Activated naive CD4-positive, alpha-beta T cell treated with anti-CD3 and anti-CD28 coated beads for 36 hours (primary cell): ENCODE measurements at regions not wholly inside any gene's neighbourhood (a gene's known extent, or its start where the extent isn't known, plus 50 kb on each side); places are given as distances from the start of the nearest gene placed in this dataset.
"Not testable (repeated sequence)": the region's sequence is repeated elsewhere in the genome, so short reads cannot be mapped to it uniquely, and the experiment has no call there.

ENCODE experiments used
- CTCF ChIA-PET: fragments of 350-600 bp; sonication (Branson Sonifier 250); formaldehyde crosslinking; loops from one replicate; lab custom pipeline; 2021; ENCODE audit warnings: antibody characterized with exemption; lab: Charles Lee
- DNase-seq: peaks from one replicate; pipeline ENCODE4 v3.0.0-alpha.2; 2020
- H3K27ac Mint-ChIP-seq: one replicate; pipeline ENCODE4 v1.8.0; 2021; ENCODE audit warnings: mild to moderate bottlenecking, mixed read lengths
- H3K27me3 Mint-ChIP-seq: one replicate; pipeline ENCODE4 v1.8.0; 2021; ENCODE audit warnings: low read depth, mixed read lengths
- H3K36me3 Mint-ChIP-seq: one replicate; pipeline ENCODE4 v1.8.0; 2021; ENCODE audit warnings: low read depth, mixed read lengths
- H3K4me1 Mint-ChIP-seq: one replicate; pipeline ENCODE4 v1.8.0; 2021; ENCODE audit warnings: low read depth, mixed read lengths
- H3K4me3 Mint-ChIP-seq: one replicate; pipeline ENCODE4 v1.8.0; 2021; ENCODE audit warnings: mild to moderate bottlenecking, moderate library complexity, mixed read lengths
- H3K9me3 Mint-ChIP-seq: one replicate; pipeline ENCODE4 v1.8.0; 2021; ENCODE audit warnings: mixed read lengths
- intact Hi-C: fragments of 100-400 bp; cut with micrococcal nuclease; formaldehyde crosslinking; loops from one replicate; pipeline ENCODE4 v1.15.1; 2023

DNA sequence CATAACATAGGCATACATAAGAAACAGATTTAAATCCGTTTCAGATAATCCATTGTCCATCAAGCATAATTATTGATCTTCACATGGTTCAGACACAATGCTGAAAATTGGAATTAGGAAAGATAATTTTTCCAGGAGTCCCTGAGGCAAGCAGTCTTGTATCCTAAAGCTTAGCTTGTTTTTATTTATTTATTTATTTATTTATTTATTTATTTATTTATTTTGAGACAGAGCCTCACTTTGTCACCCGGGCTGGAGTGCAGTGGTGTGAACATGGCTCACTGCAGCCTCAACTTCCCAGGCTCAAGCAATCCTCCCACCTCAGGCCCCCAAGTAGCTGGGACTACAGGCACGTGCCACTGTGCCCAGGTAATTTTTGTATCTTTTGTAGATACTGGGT is 89.7 kb upstream of the USP25 start:
- H3K36me3 Mint-ChIP-seq, H3K4me3 Mint-ChIP-seq: not testable (repeated sequence)
- CTCF ChIA-PET: interaction anchor here (1.3 kb wide), 1 partner anchor 11 kb away, joined by 3 read pairs; no protein-coding TSS in a partner anchor

DNA sequence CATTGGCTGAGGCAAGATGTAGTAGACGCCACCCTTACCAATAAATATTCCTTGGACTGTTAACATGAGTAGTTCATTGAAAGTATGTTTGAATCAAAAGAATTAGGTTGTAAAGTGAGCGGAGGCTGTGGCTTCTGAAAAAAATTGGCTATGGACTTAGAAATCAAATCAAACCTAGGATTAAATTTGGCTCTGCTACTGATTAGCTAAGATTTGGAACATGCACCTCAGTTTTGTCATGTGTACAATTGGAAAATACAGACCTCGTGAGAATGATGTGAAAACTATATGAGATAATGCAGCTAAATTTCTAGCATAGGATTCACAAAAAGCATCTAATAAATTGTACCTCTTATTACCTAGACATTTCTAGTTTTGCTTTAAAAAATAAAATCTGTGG is 85.3 kb upstream of the USP25 start:
- CTCF ChIA-PET: no interaction called here
- Mint-ChIP-seq H3K9me3 (no peaks in the 10 kb centered on the region), H3K36me3 (no peaks in the 10 kb centered on the region), H3K27me3 (no peaks in the 10 kb centered on the region), H3K4me3 (no peak overlapping the region), H3K4me1 (peaks cover 3% of the 10 kb centered on the region), H3K27ac (no peak overlapping the region)
- intact Hi-C loops: no loop called here
- no peak for DNase-seq

More for the DNA sequence above, 89.7 kb upstream of the USP25 start:
- intact Hi-C loops, H3K9me3 Mint-ChIP-seq, DNase-seq, H3K27ac Mint-ChIP-seq, H3K27me3 Mint-ChIP-seq, H3K4me1 Mint-ChIP-seq: not testable (repeated sequence)

DNA sequence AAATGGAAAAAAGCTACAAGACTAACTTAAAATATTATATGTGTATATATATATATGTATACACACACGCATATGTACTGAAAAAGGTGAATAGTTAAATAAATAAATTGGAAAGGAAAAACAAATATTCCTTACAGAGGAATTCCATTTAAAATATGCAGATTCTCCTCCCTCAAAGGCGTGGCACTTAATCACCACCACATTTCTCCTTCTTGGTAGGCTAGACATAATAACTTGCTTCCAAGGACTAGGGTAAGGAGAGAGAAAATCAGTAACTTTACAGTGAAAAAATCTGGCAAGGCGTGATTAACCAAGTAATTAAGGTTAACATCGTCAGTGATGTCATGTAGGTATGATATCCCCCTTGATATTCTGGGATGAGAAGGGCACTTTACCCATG is 84.0 kb upstream of the USP25 start:
- no peak overlapping the region for H3K27ac Mint-ChIP-seq
- H3K4me3 Mint-ChIP-seq: no peak overlapping the region
- no peaks in the 10 kb centered on the region for H3K36me3 Mint-ChIP-seq
- intact Hi-C loops: no loop called here
- DNase-seq: no peak
- CTCF ChIA-PET: interaction anchor here (0.7 kb wide), 1 partner anchor 181 kb away, joined by 3 read pairs; no protein-coding TSS in a partner anchor
- no peaks in the 10 kb centered on the region for H3K27me3 Mint-ChIP-seq
- no peaks in the 10 kb centered on the region for H3K4me1 Mint-ChIP-seq
- H3K9me3 Mint-ChIP-seq: no peaks in the 10 kb centered on the region

DNA sequence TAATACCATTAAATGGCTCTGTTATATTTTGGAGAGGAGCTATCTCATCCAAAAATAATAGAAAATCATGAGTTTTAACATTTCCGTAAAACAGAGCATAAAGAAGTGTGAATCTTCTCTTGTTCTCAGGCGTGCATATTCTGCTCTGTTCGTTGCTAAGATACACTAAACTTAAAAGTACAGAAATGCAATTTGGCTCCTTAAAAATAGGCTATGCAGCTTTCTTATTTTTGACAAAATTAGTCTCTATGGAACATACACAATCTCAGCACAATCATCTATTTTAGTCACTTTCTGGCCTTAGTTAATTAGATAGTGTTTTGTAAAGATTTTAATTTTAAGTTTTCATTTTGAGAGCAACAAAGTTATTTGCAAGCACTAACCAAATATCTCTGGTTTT is 79.0 kb upstream of the USP25 start:
- DNase-seq: no peak
- no peak overlapping the region for H3K27ac Mint-ChIP-seq
- no peaks in the 10 kb centered on the region for H3K36me3 Mint-ChIP-seq
- intact Hi-C loops: no loop called here
- H3K27me3 Mint-ChIP-seq: no peaks in the 10 kb centered on the region
- CTCF ChIA-PET: interaction anchor here (1.0 kb wide), 1 partner anchor 10 kb away, joined by 3 read pairs; no protein-coding TSS in a partner anchor
- H3K9me3 Mint-ChIP-seq: no peaks in the 10 kb centered on the region
- H3K4me3 Mint-ChIP-seq: no peak overlapping the region
- H3K4me1 Mint-ChIP-seq: no peaks in the 10 kb centered on the region

DNA sequence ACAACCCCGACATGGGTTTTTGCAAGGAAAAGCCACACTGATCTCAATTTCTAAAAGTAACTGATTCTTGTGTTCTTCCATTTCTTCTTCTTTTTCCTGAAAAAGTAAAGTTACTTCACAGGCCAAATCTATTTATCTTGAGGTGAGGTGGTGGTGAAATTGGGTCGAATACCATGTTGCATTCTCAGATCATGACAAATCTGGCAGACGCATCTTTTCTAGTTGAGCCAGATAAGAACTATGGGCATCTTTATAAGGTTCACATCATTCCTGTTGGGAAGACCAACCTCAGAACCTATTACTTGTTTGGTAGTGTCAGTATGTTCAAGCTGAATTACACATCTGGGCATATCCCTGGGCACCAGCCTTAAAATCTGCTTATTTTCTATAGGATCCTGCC is 78.6 kb upstream of the USP25 start:
- no peak for DNase-seq
- intact Hi-C loops: no loop called here
- Mint-ChIP-seq H3K4me3 (no peak overlapping the region), H3K4me1 (no peaks in the 10 kb centered on the region), H3K9me3 (no peaks in the 10 kb centered on the region), H3K27me3 (no peaks in the 10 kb centered on the region), H3K36me3 (no peaks in the 10 kb centered on the region), H3K27ac (no peak overlapping the region)
- CTCF ChIA-PET: interaction anchor here (1.0 kb wide), 1 partner anchor 11 kb away, joined by 3 read pairs; no protein-coding TSS in a partner anchor

DNA sequence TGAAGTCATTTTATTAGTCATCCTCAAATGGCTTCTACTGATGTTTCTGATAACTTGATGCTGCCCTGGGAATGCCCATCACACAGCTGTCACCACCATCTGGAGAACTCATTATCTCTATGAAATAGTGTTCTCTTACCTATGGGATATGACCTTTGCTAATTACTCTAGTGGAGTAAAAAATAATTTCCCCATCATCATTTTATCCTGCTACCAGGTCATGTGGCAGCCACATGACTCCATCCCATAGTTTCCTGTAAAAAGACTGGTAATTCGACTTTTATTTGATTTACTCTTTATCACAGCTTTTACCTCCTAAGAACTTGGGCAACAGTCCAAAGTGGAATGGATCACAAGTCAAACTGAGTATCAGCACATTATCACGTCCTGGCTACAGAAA is 76.1 kb upstream of the USP25 start:
- H3K27me3 Mint-ChIP-seq: no peaks in the 10 kb centered on the region
- intact Hi-C loops: no loop called here
- H3K27ac Mint-ChIP-seq: no peak overlapping the region
- CTCF ChIA-PET: no interaction called here
- no peaks in the 10 kb centered on the region for H3K9me3 Mint-ChIP-seq
- no peak for DNase-seq
- H3K4me3 Mint-ChIP-seq: no peak overlapping the region
- H3K4me1 Mint-ChIP-seq: no peaks in the 10 kb centered on the region
- H3K36me3 Mint-ChIP-seq: no peaks in the 10 kb centered on the region

DNA sequence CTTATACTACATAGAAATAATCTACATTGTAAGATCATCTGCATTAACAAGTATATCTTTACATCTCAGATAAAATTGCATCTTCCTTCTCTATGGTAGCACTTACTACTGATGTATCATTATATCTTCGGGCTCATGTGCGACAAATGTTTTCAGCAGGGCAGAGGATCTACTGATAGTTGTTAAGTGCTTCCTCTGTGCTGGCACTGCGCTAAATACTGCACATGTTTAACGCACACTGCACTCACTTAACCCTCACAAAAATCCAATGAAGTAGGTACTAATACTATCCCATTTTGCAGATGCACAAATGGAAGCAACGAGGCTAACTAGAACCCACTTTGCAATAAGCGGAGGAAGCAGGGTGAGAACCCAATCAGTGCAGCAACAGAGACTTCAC is 75.6 kb upstream of the USP25 start:
- intact Hi-C loops: no loop called here
- Mint-ChIP-seq H3K9me3 (no peaks in the 10 kb centered on the region), H3K36me3 (no peaks in the 10 kb centered on the region), H3K4me1 (no peaks in the 10 kb centered on the region), H3K4me3 (no peak overlapping the region), H3K27ac (no peak overlapping the region), H3K27me3 (no peaks in the 10 kb centered on the region)
- no peak for DNase-seq
- CTCF ChIA-PET: no interaction called here

DNA sequence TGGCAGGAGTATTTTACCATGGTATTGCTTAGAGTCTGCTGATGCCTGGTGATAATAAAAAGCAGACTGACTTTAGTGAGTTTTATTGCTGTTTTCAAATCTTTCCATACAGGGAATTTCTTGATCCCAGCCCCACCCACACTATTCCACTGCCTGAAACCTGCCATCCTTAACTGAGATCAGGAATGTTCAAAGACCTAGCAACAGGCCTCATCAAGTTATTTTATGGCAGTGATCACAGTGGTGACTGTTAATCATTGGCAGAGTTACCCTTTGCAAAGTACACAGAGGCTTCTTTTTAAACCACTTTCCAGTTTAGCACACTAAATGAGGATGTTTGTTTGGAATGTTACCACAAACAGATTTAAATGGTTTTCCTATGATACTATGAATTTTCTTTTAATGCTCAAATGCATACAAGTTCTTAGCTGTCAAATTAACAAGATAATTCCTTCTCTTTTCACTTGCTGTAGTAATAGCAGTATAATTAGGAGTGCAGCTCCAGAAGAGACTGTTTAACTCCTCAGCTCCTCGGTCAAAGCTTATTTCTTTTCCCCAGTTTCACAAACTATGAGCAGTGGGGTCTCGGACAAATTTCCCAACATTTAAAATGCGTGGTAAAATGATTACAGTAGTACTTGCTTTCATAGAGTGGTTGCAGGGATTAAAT is 69.9 kb upstream of the USP25 start:
- H3K27ac Mint-ChIP-seq: no peak overlapping the region
- H3K27me3 Mint-ChIP-seq: no peaks in the 10 kb centered on the region
- DNase-seq: no peak
- no peak overlapping the region for H3K4me3 Mint-ChIP-seq
- H3K4me1 Mint-ChIP-seq: no peaks in the 10 kb centered on the region
- no peaks in the 10 kb centered on the region for H3K36me3 Mint-ChIP-seq
- CTCF ChIA-PET: no interaction called here
- intact Hi-C loops: no loop called here
- H3K9me3 Mint-ChIP-seq: no peaks in the 10 kb centered on the region

DNA sequence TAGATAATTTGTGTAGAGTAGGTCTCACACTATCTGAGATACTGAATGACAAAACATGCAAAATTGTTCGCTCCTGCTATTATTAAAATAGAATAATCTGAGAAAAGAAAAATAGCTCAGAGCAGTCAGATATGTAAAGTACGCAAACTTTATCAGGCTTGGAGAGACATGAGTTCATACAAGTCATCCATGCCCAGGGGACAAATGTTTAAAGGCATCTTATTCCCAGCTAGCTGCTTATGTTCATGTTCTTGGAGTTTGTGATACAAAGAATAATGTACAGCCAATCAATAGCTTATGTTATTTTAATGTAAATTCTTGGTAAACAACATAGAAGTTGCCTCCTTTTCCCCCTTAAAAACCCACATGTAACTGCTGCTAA is 69.4 kb upstream of the USP25 start:
- Mint-ChIP-seq H3K4me1 (no peaks in the 10 kb centered on the region), H3K4me3 (no peak overlapping the region), H3K27ac (no peak overlapping the region), H3K9me3 (no peaks in the 10 kb centered on the region), H3K27me3 (no peaks in the 10 kb centered on the region), H3K36me3 (no peaks in the 10 kb centered on the region)
- no peak for DNase-seq
- CTCF ChIA-PET: no interaction called here
- intact Hi-C loops: no loop called here

DNA sequence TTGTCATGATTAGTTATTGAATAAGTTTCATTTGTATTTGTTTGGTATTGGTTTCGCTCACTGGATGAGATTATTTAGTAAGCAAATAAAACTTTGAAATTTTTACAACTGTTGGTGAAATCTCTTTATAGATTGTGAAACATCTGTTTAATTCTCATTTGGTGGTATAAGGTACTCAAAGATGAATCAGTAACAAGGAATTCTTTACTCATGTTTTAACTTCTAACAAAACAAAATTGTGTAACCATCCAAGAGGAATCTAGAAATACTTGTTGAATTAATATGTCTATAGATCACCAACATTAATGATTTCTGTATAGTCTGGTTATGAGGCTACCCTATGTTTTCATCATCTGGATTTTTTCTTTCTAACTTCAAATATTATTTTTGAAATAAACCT is 62.8 kb upstream of the USP25 start:
- Mint-ChIP-seq H3K27me3 (no peaks in the 10 kb centered on the region), H3K27ac (no peak overlapping the region), H3K4me3 (no peak overlapping the region), H3K4me1 (no peaks in the 10 kb centered on the region), H3K36me3 (no peaks in the 10 kb centered on the region), H3K9me3 (no peaks in the 10 kb centered on the region)
- no peak for DNase-seq
- intact Hi-C loops: no loop called here
- CTCF ChIA-PET: no interaction called here

DNA sequence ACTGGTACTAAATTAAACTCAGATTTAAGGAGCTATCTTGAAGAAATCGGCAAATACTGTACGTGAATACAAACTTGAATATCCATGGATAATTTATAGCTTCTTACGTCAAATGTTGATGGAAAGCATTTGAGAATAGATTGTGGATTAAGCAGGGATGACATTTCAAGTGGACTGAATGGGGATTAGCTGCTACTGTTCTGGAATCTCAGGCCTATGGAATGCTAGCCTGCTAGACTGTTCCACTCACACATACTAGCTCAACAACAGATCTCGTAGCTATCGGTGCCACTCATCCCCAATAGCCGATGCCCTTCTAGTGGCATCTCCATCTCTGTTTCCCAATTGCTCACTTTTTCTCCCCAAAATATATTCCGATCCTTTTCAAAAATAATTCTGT is 62.0 kb upstream of the USP25 start:
- no peak overlapping the region for H3K4me3 Mint-ChIP-seq
- H3K4me1 Mint-ChIP-seq: no peaks in the 10 kb centered on the region
- H3K27me3 Mint-ChIP-seq: no peaks in the 10 kb centered on the region
- CTCF ChIA-PET: no interaction called here
- intact Hi-C loops: no loop called here
- no peak overlapping the region for H3K27ac Mint-ChIP-seq
- no peaks in the 10 kb centered on the region for H3K36me3 Mint-ChIP-seq
- no peak for DNase-seq
- no peaks in the 10 kb centered on the region for H3K9me3 Mint-ChIP-seq

DNA sequence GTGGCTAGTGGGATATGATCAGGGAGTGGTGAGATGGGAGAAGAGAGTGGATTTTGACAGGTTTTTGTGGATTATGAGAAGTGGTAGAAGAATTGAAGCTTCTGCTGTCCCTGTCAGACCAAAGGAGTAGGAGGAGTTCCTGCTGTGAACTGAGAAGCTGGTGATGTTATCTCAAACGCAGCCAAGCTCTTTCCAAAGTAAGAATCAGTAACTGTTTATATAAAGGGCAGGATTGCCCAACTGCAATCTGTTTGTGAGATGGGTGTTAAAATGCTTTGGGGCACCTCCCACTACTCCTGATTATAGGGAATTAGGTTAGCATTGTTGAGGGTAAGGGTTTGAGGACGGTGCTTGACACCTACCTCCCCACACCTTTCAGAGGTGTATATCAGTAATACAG is 60.5 kb upstream of the USP25 start:
- intact Hi-C loops: no loop called here
- no peak for DNase-seq
- H3K27me3 Mint-ChIP-seq: no peaks in the 10 kb centered on the region
- H3K36me3 Mint-ChIP-seq: no peaks in the 10 kb centered on the region
- H3K27ac Mint-ChIP-seq: no peak overlapping the region
- no peak overlapping the region for H3K4me3 Mint-ChIP-seq
- H3K4me1 Mint-ChIP-seq: no peaks in the 10 kb centered on the region
- no peaks in the 10 kb centered on the region for H3K9me3 Mint-ChIP-seq
- CTCF ChIA-PET: no interaction called here

DNA sequence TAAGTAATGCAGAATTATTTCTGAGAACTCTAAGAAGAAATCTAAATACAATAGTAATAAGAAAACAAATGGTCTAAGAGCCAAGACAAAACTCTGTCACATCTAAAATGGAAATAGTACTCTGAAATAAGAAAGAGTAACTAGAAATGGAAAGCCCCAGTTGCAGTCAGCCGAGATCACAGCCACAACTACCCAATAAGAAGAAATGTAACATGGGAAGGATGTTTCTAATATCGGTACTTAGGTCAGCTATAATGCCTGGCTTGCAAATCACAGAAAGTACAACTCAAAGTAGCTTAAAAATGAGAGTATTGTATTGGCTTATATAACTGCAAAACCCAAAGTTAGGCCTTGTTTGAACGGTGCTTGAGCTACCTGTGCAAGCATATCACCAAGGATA is 58.6 kb upstream of the USP25 start:
- H3K27ac Mint-ChIP-seq: no peak overlapping the region
- no peaks in the 10 kb centered on the region for H3K27me3 Mint-ChIP-seq
- H3K4me1 Mint-ChIP-seq: no peaks in the 10 kb centered on the region
- no peaks in the 10 kb centered on the region for H3K36me3 Mint-ChIP-seq
- intact Hi-C loops: no loop called here
- H3K9me3 Mint-ChIP-seq: no peaks in the 10 kb centered on the region
- no peak overlapping the region for H3K4me3 Mint-ChIP-seq
- CTCF ChIA-PET: no interaction called here
- no peak for DNase-seq
